OCI-LY7 (cell line): ENCODE measurements at regions not wholly inside any gene's neighbourhood (a gene's known extent, or its start where the extent isn't known, plus 50 kb on each side); places are given as distances from the start of the nearest gene placed in this dataset.

Source experiments
- BruUV-seq: library from RNA; stranded (reverse); fragments of 400-500 nt; replicated peaks from 2 replicates; lab custom pipeline; 2021; lab: Mats Ljungman, UMichigan
- CTCF ChIA-PET: fragments of 300-600 bp; sonication (Branson Sonifier 250); formaldehyde crosslinking; loops from one replicate; lab custom pipeline; 2022; ENCODE audit warnings: antibody characterized with exemption; ENCODE audit not compliant: unreplicated experiment; lab: Charles Lee
- POLR2A ChIA-PET: fragments of 300-600 bp; sonication (Branson Sonifier 250); formaldehyde crosslinking; loops from one replicate; lab custom pipeline; 2022; ENCODE audit warnings: antibody characterized with exemption; lab: Charles Lee
- DNase-seq: peaks from one replicate; pipeline ENCODE4 v3.0.0-alpha.2; 2015; ENCODE audit warnings: low spot score
- H2AFZ ChIP-seq: fragments of 200-600 bp; sonication (generic), shearing (Covaris generic); 2 replicates; pipeline ENCODE4 v1.6.1; 2014; ENCODE audit warnings: mild to moderate bottlenecking, antibody characterized with exemption, low read length, moderate library complexity
- H3K27ac ChIP-seq: fragments of 200-600 bp; sonication (generic); 2 replicates; pipeline ENCODE4 v1.5.1; 2014; ENCODE audit warnings: mixed run types, low read depth, mild to moderate bottlenecking, moderate library complexity, low read length, inconsistent platforms; ENCODE audit not compliant: poor library complexity, severe bottlenecking
- H3K36me3 ChIP-seq: fragments of 200-600 bp; sonication (generic); 2 replicates; pipeline ENCODE4 v1.6.1; 2014; ENCODE audit warnings: mild to moderate bottlenecking, antibody characterized with exemption, low read length, moderate library complexity, mixed read lengths; ENCODE audit not compliant: insufficient read depth
- H3K4me1 ChIP-seq: fragments of 200-600 bp; sonication (generic); 2 replicates; pipeline ENCODE4 v1.5.1; 2014; ENCODE audit warnings: mild to moderate bottlenecking, low read length; ENCODE audit not compliant: insufficient read depth, poor library complexity, severe bottlenecking
- H3K4me2 ChIP-seq: fragments of 200-600 bp; sonication (generic); 2 replicates; pipeline ENCODE4 v1.6.1; 2014; ENCODE audit warnings: mild to moderate bottlenecking, low read length
- H3K4me3 ChIP-seq: fragments of 200-600 bp; sonication (generic); 2 replicates; pipeline ENCODE4 v1.5.1; 2014; ENCODE audit warnings: mild to moderate bottlenecking, low read depth, low read length; ENCODE audit not compliant: poor library complexity, severe bottlenecking
- H3K79me2 ChIP-seq: fragments of 200-600 bp; sonication (generic); 2 replicates; pipeline ENCODE4 v1.6.1; 2016; ENCODE audit warnings: low read depth, mild to moderate bottlenecking, low read length, moderate library complexity, mixed read lengths; ENCODE audit not compliant: insufficient read depth
- H3K9me2 ChIP-seq: fragments of 200-600 bp; sonication (generic); 2 replicates; pipeline ENCODE4 v1.6.1; 2016; ENCODE audit warnings: mild to moderate bottlenecking, low read length, mixed read lengths; ENCODE audit not compliant: insufficient read depth
- H3K9me3 ChIP-seq: fragments of 200-600 bp; sonication (generic); 2 replicates; pipeline ENCODE4 v1.6.1; 2014; ENCODE audit warnings: mild to moderate bottlenecking, mixed run types, low read length, mixed read lengths
- H4K20me1 ChIP-seq: fragments of 200-600 bp; sonication (generic); 2 replicates; pipeline ENCODE4 v1.6.1; 2014; ENCODE audit warnings: mild to moderate bottlenecking, antibody characterized with exemption, low read length, moderate library complexity, mixed read lengths; ENCODE audit not compliant: insufficient read depth
- EZH2phosphoT487 ChIP-seq: fragments of 200-600 bp; sonication (generic); IDR thresholded peaks from 2 replicates; pipeline ENCODE4 v1.6.1; 2018; ENCODE audit warnings: low read depth, borderline replicate concordance, mild to moderate bottlenecking, mixed run types, antibody characterized with exemption, low read length, moderate library complexity, mixed read lengths
- intact Hi-C: fragments of 100-400 bp; cut with micrococcal nuclease; formaldehyde crosslinking; loops from one replicate; pipeline ENCODE4 v1.10.0; 2022; ENCODE audit not compliant: unreplicated experiment
- TF ChIP-seq, protein P1 (sequence below): fragments of 200-600 bp; sonication (generic); conservative IDR thresholded peaks from 2 replicates; pipeline ENCODE4 v1.5.1; 2014; ENCODE audit warnings: mild to moderate bottlenecking, antibody characterized with exemption, low read length, moderate library complexity, mixed read lengths

DNA sequence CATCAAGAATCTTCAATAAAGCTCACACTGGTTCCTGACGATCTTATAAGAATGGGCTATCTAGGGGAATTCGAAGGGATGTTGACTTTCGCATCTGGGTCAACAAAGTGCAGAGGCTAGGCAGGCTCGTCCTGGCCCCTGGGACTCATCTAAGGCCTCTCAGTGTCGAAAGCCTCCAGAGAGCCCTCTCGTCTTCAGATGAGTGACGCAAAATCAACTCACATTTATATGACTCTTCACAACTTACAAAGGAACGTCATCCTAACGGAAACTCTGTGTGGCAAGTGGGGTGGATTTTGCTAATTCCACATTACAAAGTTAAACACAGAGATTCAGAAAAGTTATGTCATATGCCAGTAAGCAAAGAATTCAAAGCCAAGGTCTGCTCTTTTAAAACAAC is 270.5 kb upstream of the EXOC2 start:
- no peaks in the 10 kb centered on the region for H3K9me3 ChIP-seq
- H4K20me1 ChIP-seq = no peaks in the 10 kb centered on the region
- ChIA-PET POLR2A (interaction anchor here (0.7 kb wide), 1 partner anchor 216 kb away, joined by 3 read pairs; no protein-coding TSS in a partner anchor), CTCF (no interaction called here)
- intact Hi-C loops = no loop called here
- H3K79me2 ChIP-seq = no peaks in the 10 kb centered on the region
- no peak overlapping the region for H3K27ac ChIP-seq
- BruUV-seq = no TSS peak
- H2AFZ ChIP-seq = no peak overlapping the region
- H3K36me3 ChIP-seq = no peaks in the 10 kb centered on the region
- H3K4me1 ChIP-seq = no peaks in the 10 kb centered on the region
- TF ChIP-seq EZH2phosphoT487 = no peak
- TF ChIP-seq, protein P1, sequence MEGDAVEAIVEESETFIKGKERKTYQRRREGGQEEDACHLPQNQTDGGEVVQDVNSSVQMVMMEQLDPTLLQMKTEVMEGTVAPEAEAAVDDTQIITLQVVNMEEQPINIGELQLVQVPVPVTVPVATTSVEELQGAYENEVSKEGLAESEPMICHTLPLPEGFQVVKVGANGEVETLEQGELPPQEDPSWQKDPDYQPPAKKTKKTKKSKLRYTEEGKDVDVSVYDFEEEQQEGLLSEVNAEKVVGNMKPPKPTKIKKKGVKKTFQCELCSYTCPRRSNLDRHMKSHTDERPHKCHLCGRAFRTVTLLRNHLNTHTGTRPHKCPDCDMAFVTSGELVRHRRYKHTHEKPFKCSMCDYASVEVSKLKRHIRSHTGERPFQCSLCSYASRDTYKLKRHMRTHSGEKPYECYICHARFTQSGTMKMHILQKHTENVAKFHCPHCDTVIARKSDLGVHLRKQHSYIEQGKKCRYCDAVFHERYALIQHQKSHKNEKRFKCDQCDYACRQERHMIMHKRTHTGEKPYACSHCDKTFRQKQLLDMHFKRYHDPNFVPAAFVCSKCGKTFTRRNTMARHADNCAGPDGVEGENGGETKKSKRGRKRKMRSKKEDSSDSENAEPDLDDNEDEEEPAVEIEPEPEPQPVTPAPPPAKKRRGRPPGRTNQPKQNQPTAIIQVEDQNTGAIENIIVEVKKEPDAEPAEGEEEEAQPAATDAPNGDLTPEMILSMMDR = no peak
- no peak overlapping the region for H3K4me3 ChIP-seq
- H3K9me2 ChIP-seq = no peaks in the 10 kb centered on the region
- H3K4me2 ChIP-seq = no peak overlapping the region
- no peak for DNase-seq

DNA sequence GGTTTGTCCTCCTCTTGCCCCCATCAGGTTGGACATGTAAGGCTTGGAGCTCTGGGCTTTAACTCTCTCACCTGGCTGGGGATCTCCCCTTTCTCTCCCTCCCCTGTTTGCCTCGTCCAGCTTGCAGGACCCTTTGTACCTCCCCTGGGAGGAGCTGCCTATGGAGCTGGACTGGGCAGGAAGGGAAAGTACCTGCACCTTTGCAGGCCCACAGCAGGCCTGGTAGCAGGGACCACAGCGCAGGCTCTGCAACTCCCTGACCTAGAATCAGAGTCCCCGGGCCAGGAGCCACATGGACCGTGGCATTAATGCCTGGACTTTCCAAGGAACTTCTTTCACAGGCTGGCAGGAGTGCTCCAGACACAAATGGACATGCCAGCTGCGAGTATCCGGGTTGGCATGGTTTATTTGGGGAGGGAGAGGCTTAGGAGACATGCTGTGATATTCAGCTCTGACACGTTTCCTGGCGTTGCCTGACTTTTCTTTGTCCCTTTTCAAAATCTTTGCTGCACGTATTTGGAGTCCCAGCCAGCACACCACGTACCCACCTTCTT is 268.5 kb upstream of the EXOC2 start:
- ChIA-PET POLR2A (interaction anchor here (0.6 to 2.6 kb wide), 2 partner anchors 10 to 380 kb away, joined by 3 to 7 read pairs; no protein-coding TSS in a partner anchor), CTCF (no interaction called here)
- BruUV-seq = no TSS peak
- Histone ChIP-seq H3K9me2 (no peaks in the 10 kb centered on the region), H3K9me3 (no peaks in the 10 kb centered on the region), H3K4me3 (no peak overlapping the region), H2AFZ (no peak overlapping the region), H3K4me1 (no peaks in the 10 kb centered on the region), H3K36me3 (no peaks in the 10 kb centered on the region), H4K20me1 (no peaks in the 10 kb centered on the region), H3K79me2 (no peaks in the 10 kb centered on the region), H3K4me2 (no peak overlapping the region), H3K27ac (no peak overlapping the region)
- TF ChIP-seq, protein P1 = no peak
- no peak for TF ChIP-seq EZH2phosphoT487
- DNase-seq = no peak
- intact Hi-C loops = no loop called here

DNA sequence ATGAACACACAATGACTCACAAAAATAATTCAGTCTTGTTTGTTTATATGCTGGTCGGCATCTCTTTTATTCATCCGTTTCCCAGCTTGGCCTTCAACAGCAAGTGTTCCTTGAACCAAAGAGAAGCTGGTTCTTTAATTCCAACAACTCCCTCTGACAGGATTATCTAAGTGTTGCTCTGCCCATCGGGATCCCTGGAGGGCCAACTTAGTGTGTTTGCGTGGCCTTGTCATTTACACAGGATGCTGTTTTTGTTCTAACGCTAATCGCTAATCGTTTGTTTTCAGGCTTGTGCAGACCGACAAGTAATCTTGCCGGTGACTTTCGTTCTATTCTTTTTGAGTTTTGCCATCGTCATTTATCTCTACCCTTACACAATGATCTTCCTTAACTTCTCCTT is 267.4 kb upstream of the EXOC2 start:
- ChIA-PET POLR2A (interaction anchor here (0.6 to 2.6 kb wide), 2 partner anchors 9 to 74 kb away, joined by 3 to 7 read pairs; no protein-coding TSS in a partner anchor), CTCF (no interaction called here)
- no peak overlapping the region for H3K27ac ChIP-seq

More for the DNA sequence above, 267.4 kb upstream of the EXOC2 start:
- no peak for DNase-seq
- Histone ChIP-seq H3K4me2 (no peak overlapping the region), H3K9me2 (no peaks in the 10 kb centered on the region), H3K4me3 (no peak overlapping the region), H3K4me1 (no peaks in the 10 kb centered on the region), H3K36me3 (no peaks in the 10 kb centered on the region), H3K79me2 (no peaks in the 10 kb centered on the region), H4K20me1 (no peaks in the 10 kb centered on the region), H3K9me3 (no peaks in the 10 kb centered on the region), H2AFZ (no peak overlapping the region)
- TF ChIP-seq, protein P1 = no peak
- no peak for TF ChIP-seq EZH2phosphoT487
- intact Hi-C loops = no loop called here
- BruUV-seq = no TSS peak
